OCI-LY3 (cell line): ENCODE measurements at regions not wholly inside any gene's neighbourhood (a gene's known extent, or its start where the extent isn't known, plus 50 kb on each side); places are given as distances from the start of the nearest gene placed in this dataset.

ENCODE experiments used
- CTCF ChIP-seq: fragments of 200-600, 300-600 bp; sonication (generic); IDR thresholded peaks from 2 replicates; pipeline ENCODE4 v1.5.1; 2014; ENCODE audit warnings: antibody characterized with exemption, low read length, low read depth
- EZH2phosphoT487 ChIP-seq: fragments of 200-600 bp; shearing (Covaris generic); IDR thresholded peaks from 2 replicates; pipeline ENCODE4 v1.6.1; 2018; ENCODE audit warnings: antibody characterized with exemption, mixed run types, low read depth

- TF ChIP-seq CTCF = no peak
- no peak for TF ChIP-seq EZH2phosphoT487
Measured at GRCh38 chr10:53716156-53716555, 943.6 kb upstream of the MBL2 start.
